HG03439 (cell line): ENCODE measurements at regions not wholly inside any gene's neighbourhood (a gene's known extent, or its start where the extent isn't known, plus 50 kb on each side); places are given as distances from the start of the nearest gene placed in this dataset.
"Not testable (repeated sequence)": the region's sequence is repeated elsewhere in the genome, so short reads cannot be mapped to it uniquely, and the experiment has no call there.

Experiments used
- ATAC-seq: cut with Tn5 transposase; IDR thresholded peaks from one replicate; pipeline ENCODE4 v1.9.1; 2021; ENCODE audit warnings: mild to moderate bottlenecking, moderate library complexity; ENCODE audit not compliant: unreplicated experiment

DNA sequence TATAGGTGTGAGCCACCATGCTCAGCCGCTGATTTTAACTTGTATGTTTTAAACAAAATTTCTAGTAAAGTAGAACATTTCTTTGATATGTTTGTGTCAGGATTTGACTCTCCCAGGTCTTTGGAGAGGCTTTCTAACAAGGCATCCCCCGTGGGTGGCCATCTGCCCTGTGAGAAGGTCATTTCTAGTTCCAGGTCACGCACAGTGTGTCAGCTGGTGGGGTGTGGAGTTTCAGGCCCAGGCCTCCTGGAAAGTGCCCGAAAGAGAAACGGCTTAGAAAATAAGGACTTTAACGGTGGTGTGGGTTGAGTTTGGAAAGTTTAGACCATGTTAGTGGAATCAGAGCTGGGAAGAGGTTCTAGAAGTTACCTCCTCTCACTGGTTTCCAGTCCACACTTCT is 61.0 kb downstream of the SPDYE17 start:
- ATAC-seq = not testable (repeated sequence)

DNA sequence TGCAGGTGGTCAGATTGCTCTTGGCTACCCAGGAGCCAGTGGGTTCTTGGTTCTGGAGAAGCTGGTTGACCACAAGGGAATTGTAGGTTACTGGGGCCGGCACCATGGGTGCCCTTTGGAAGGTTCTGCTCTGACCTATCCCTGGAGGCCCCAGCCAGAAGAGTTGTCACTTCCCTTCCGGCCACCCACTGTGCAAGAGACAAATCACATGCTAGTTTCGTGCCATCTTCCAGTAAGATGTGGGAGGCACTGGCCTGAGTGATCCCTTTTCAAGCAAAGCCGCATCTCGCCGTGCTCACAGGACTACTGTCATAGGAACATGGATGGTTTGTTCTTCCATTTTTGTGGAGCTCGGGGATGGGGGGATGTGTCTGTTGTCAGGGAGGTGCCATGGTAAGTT is 62.3 kb downstream of the SPDYE17 start:
- not testable (repeated sequence) for ATAC-seq

DNA sequence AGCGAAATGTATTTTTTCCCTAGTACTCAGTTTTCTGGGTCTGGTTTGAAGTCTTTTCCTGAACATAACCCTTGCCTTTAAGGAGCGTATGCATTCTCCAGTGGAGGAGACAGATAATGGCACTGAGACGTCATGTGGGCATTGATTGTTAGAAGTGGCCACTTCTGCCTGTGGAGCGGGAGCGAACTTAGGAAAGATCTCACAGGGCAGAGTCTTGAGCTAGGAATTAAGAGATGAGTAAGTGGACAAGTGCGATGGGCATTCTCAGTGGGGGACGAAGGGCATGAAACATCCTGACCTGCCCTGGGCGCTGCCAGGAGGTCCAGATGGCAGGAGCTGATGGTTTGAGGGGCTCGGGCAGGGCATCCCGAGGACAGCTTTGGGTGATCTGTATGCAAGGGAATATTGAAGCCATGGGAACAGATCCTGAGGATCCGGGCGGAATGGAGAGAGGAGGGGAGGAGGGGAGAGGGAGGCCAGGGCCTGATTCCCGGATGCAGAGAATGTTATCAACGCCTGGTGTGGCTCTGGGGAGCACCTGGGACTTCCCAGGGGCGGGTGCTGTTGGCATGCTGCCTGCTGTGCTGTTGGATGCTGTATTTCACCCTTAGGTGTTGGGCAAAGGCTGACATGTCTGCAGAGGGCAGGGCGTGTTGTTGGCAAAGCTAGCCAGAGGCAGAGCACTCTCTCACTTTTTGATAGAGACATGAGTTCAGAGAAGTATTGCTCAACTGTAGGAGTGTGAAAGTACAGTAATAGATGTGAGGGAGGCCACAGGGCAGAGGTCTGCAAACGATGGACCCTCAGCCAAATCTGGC is 66.2 kb downstream of the SPDYE17 start:
- ATAC-seq = not testable (repeated sequence)

DNA sequence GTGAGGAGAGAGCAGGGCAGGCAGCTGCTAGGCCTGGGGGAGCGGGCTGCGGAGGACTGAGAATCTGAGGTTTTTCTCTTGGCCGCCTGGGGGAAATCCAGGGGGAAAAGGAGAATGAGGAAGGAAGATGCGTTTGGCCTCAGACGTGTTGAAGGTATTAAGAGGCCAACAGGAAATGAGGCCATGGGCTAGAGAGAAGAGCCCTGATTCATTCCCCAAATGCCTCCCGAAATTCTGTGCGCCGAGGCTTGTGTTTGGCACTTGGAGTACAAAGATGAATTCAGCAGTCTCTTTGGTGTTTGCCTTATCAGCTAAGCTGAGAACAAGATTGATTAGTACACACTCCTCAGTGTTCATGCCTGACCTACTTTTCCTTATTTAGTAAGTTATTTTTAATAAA is 68.1 kb downstream of the SPDYE17 start:
- ATAC-seq = not testable (repeated sequence)

DNA sequence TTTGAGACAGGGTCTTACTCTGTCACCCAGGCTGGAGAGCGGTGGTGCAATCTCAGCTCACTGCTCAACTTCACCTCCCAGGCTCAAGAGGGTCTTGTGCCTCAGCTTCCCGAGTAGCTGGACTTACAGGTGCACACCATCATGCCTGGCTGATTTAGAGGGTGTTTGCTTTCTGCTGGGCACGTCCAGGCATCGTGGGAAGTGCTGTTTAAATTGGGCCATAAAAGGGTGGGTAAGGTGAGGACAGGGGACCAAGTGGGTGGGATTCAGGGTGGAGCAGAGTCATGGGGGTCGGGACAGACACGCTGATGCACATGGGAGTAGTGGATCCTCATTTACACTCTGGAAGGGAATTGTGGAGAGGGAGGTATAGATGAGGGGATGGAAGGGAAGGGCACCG is 69.1 kb downstream of the SPDYE17 start:
- ATAC-seq = not testable (repeated sequence)

DNA sequence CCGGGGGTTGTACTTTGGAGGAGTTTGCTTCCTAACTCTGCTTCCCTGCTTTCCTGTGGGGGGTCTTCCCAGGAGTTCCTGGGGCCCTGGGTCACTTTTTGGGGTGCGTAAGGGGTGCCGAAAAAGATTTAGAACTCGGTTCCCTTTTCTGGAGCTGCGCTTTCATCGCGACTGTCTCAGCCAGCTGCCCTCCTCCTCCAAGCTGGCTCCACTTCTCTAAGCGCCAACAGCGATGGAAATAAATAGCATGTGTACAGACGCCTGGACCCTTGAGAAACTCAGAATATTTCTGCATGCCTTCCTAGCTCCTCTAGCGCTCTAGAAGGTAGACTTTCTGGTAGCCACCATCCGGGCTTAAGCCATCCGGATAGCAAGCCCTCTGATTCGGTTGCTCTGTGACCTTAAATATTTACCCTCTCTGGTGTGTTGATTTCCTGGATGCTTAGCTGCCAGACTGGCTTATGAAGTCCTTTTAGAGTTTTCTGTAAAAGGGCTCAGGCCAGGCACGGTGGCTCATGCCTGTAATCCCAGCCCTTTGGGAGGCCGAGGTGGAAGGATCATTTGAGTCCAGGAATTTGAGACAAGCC is 71.7 kb downstream of the SPDYE17 start:
- ATAC-seq = peak; percentile 3

DNA sequence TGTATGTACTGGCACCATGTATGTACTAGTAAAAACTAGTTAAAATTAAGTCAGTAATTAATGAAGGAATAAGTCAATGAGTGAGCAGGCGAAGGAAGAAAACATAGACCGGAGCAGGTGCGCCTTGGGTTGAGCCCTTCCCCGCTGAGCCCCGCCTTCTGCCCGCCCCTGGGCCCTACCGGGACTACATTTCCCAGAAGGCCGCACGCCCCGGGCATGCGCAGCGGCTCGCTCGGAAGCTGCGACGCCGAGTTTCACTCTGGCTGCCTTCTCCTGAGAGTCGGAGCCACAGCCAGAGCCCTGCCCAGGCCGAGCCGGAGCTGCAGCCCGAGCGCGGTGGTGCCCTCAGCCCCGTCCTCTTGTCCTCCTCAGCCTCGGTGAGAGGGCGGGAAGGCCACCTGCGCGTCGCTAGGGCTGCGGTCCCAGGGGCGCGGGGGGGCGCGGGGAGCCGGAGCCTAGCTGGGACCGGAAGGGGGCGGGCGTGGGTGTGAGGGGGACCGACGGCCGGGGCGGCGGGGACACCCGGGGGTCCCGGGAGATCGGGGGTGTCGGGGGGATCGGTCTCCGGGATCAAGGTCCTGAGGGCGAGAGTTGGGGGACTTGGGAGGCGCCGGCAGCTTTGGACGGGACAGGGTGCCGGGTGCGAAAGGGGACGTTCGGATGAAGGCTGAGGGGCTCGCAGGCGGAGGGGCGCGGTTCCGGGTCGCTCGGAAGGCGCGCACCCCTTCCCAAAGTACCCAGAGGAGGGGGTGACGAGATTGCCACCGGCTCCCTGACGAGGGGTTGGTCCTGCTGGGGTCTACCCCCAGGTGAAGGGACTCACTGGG is 72.4 kb downstream of the SPDYE17 start:
- peak; percentile 96 for ATAC-seq

DNA sequence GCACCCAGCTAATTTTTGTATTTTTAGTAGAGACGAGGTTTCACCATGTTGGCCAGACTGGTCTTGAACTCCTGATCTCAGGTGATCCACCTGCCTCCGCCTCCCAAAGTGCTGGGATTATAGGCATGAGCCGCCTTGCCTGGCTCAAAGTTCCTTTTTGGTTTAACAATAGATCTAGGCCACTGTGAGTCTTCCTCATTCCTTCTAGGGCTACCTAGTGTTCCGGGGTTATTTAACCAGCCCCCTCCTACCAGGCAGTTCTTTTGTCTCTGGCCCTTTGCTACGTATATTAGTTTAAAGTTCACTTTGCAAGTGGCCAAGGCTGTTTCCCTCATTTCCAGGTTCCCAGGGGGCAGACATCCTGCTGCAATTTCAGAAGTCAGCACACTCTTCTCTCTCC is 75.6 kb downstream of the SPDYE17 start:
- not testable (repeated sequence) for ATAC-seq

DNA sequence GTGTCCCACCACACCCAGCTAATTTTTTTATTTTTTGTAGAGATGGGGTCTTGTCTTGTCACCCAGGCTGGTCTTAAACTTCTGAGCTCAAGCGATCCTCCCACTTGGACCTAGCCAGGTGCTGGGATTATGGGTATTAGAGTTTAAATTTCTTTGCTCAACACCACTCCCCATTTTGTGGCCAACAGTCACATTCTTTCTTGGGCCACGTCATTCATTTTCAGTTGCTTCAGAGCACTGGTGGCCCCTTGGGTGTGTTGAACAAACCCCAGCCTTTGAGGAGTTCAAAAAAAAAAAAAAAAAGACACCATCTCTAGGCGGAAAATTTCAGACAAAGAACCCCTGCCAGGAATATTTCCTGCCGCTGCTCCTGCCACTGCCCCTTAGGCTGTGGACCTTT is 77.0 kb downstream of the SPDYE17 start:
- ATAC-seq = not testable (repeated sequence)

DNA sequence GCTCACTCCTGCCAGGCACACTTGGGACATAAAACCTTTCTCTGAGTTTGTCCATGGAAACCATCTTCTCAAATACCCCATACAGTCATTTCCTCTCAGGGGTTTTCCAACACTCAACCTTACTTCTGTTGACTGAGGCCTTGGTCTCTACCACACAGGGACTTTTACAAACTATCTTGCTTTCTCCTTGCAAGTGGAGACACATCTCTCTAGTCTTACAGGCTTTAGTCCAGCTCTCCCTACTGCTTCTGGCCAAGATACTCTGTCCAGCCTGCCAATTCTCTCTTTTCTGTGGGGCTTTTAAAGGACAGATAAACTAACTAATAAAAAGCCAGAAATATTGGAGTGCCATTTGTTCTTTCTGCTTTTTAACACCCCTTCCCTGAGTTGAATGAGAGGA is 87.6 kb downstream of the SPDYE17 start:
- ATAC-seq = peak; percentile 65

DNA sequence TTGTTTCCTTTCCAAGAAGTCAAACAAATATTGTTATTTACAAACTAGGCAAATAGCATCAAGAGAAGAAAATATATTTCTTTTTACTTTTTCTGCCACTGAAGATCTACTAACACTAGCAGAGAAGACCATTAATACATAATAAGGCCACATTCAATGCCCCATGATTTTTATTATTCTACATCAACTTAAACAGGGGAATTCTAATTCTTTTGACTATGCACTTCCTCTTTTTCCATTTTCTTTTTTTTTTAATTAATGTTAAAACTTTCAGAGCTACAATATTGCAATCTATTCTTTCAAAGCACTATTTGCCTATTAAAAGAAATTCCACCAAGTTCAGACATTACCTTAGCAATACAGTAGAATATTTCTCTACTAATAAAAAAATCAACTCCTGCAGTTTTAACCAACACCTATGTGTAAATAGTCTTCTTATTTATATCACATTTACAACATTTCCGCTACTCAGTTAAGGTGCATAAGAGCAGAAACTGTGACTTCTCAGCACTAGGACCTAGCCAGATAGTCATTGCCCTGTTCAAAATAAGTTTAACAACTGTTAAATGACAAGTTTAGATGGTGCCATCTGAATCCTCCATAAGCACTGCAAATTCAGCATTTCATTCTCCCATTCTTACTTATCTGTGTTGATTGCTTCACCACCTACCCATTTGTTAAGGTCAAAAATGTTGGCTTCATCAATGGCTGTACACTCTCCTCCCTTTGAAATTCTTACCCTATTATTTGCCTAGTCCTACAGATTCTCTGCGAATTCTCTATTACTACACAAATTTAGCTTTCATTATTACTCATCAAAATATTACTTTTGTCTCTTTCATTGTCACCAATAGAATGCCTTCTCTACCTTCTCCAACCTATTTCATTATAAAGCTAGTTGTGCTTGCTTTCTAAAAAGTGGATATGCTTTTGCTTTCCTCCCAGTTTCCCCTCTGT is 90.1 kb downstream of the SPDYE17 start:
- peak; percentile 52 for ATAC-seq

DNA sequence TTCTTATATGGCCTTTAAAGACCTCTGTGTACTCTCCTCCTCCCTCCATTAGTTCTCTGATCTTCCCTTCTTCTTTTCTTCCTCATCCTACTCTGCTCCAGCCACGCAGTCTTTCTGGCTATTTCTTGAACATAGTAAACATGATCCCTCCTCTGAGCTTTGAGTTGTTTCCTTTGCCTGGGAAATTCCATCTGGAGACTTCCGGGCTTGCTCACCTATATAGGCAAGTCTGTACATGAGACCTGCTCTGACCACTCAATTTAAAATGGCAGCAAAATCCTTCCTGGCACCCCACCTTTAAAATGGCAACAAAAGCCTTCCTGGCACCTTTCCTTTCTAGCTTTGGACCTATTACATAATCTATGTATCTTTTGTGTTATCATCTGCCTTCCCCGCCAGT is 94.4 kb downstream of the SPDYE17 start:
- not testable (repeated sequence) for ATAC-seq

DNA sequence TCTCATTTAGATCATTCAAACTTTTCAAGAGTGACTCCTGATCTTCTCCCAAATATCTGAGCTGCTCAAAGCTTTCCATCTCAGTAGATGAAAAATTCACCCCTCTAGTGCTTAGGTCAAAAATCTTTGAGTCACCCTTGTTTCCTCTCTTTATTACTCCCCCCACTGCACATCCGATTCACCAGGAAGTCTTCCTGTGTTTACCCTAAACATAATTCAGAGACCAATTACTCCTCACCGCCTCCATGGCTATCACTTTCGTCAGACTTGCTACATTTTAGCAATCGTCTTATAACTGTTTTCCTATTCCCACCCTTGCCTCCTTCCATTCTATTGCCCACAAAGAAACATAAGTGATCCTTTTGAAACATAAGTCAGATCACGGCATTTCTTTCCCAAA is 94.8 kb downstream of the SPDYE17 start:
- not testable (repeated sequence) for ATAC-seq

DNA sequence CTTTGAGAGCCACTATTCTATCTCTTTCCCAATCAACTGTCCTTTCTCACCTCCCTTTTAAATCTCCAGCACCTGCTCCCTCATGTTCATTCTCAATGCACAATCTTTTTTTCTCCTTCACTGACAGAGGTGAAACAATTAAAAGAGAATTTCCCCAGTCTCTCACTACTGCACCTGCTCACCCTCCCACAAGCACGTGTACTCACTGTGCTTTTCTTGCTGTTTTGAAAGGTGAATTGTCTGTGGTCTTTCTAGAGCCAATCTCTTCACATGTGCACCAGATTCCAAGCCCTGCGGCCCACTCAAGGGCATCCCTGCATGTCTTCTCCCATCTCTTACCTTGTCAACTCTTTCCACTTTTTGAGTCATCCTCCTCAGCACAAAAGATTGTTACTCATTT is 95.8 kb downstream of the SPDYE17 start:
- not testable (repeated sequence) for ATAC-seq

DNA sequence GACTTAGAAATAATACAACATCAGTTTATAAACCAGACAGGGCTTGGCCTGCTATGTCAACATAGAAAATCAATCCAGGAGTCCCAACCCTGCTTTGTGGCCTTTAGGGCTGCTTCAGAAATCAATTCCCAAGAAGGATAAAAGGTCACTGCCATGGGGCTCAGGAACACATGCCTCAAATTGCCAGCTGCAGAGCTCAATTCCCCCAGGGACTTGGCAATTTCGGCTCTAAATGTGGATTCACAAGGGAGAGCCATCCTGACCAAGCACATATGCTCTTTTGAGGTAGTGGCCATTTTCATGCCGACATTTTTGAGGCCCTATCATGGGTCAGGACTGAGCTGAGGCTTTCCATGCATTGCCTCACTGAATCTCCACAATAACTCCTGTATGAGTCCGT is 97.5 kb downstream of the SPDYE17 start:
- not testable (repeated sequence) for ATAC-seq

DNA sequence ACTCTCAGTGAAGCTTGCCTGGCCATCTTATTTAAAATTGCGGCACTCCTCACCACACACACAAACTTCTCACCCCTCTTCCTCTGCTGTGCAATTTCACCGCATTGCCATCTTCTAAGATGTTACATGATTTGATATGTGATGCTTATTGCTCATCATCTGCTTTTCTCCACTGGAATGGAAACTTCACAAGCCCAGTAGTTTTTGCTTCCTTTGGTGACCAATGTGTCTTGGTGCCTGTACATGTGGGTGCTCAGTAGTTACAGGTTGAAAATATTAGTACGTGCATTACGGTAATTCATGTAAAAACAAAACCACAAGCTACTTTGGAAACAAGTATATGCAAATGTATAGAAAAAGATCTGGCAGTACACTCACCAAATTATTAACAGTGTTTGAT is 99.2 kb downstream of the SPDYE17 start:
- ATAC-seq = not testable (repeated sequence)

DNA sequence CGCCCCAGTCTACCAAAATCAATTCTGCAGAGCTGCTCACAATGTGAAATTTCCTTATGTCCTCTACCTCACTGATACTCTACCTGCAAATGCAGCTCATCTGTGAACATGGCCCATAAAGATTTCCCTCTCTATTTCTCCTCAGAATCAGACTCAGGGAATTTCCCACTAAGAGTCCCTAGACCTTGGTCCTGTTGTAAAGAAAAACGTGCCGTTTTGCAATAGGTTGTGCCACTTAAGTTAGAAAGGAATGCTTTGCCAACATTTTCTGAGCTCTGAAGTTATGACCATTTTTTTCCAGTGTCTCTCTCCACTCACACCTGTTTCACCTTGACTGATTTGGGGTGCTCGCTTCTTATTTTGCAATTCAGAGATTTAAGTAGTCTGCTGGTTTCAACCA is 100.7 kb downstream of the SPDYE17 start:
- ATAC-seq = not testable (repeated sequence)

DNA sequence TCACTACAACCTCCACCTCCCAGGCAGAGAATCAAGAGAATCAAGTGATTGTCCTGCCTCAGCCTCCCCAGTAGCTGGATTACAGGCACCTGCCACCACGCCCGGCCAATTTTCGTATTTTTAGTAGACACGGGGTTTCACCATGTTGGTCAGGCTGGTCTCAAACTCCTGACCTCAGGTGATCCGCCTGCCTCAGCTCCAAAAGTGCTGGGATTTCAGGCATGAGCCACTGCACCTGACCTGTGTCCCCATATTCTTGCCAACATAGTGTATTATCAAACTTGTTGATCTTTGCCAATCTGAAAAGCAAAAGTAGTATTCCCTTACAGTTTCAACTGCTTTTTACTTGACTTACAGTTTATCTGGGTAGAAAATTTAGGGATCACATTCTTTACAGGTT is 101.7 kb downstream of the SPDYE17 start:
- not testable (repeated sequence) for ATAC-seq

DNA sequence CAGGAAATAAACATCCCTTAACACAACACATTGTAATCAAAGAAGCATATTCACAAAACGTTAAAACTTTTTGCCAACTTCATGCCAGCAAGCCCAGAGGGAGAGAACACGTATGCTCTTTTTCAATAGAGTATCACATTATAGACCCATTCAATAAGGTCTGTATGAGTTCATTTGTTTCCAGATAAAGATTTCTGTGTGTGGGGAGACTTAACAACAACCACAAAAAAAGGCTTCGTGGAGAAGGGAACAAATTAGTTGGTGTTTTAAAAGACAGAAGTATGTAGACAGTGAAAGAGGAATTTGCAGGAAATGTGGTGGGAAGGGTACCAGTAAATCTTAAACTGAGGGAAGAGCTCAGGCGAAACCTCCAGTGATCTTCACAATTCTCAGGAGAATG is 103.4 kb downstream of the SPDYE17 start:
- ATAC-seq = not testable (repeated sequence)

DNA sequence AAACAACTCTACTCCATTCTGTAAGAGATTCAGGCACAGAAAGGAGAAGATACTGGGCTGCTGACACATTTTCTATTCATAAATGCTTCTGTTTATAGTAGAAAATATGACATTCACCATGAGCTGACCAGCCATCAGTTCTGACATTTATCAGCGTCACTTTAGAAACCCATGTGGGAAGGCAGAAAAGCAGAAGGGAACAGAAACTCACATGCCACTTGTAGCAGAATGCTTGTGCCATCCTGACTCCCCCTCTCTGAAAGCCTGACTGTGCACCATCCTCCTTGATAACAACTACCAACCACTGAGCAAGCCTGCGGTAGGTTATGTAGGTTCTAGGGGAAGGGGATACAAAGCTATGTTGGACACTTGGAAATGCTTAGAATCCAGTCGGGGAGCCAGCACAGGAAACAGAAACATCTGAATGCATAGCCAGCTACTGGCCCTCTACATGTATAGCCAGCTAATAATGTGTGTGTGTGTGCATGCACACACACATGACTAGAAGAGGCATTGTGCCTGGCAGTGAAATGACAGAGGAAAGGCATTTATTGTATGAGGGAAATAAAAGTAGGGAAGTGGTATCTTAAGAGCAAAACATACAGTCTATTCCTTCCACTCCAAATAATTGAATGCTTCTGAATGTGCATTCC is 104.3 kb downstream of the SPDYE17 start:
- peak; percentile 74 for ATAC-seq
